ENCODE measurements at regions not wholly inside any gene's neighbourhood (a gene's known extent, or its start where the extent isn't known, plus 50 kb on each side); places are given as distances from the start of the nearest gene placed in this dataset.

- peaks cover 7% of the 10 kb centered on the region for H3K27me3 ChIP-seq (ENCODE audit: insufficient read depth, poor library complexity, severe bottlenecking)
- H3K36me3 ChIP-seq (ENCODE audit: low read depth) = no peaks in the 10 kb centered on the region
- peaks cover 22% of the 10 kb centered on the region for H3K4me1 ChIP-seq (ENCODE audit: insufficient read depth, poor library complexity, severe bottlenecking)
- H3K27ac ChIP-seq (ENCODE audit: poor library complexity, severe bottlenecking) = no peak overlapping the region
- no peaks in the 10 kb centered on the region for H3K9me3 ChIP-seq (ENCODE audit: severe bottlenecking)
- no peak for ATAC-seq (ENCODE audit: low read depth)
- H3K4me3 ChIP-seq (ENCODE audit: severe bottlenecking) = no peak overlapping the region
- TF ChIP-seq CTCF (IDR thresholded peaks at IDR 0.05; ENCODE audit: poor library complexity, severe bottlenecking) = no peak
- no peak for DNase-seq (ENCODE audit: low spot score)
Measured at GRCh38 chr10:47167591-47167990, 132.4 kb upstream of the GDF10 start.

- H3K9me3 ChIP-seq (ENCODE audit: severe bottlenecking) = no peaks in the 10 kb centered on the region
- no peak overlapping the region for H3K4me3 ChIP-seq (ENCODE audit: severe bottlenecking)
- no peaks in the 10 kb centered on the region for H3K36me3 ChIP-seq (ENCODE audit: low read depth)
- no peak overlapping the region for H3K27ac ChIP-seq (ENCODE audit: poor library complexity, severe bottlenecking)
- no peak for TF ChIP-seq CTCF (IDR thresholded peaks at IDR 0.05; ENCODE audit: poor library complexity, severe bottlenecking)
- DNase-seq (ENCODE audit: low spot score) = no peak
- H3K4me1 ChIP-seq (ENCODE audit: insufficient read depth, poor library complexity, severe bottlenecking) = peaks cover 12% of the 10 kb centered on the region
- no peak for ATAC-seq (ENCODE audit: low read depth)
- peaks cover 11% of the 10 kb centered on the region for H3K27me3 ChIP-seq (ENCODE audit: insufficient read depth, poor library complexity, severe bottlenecking)
Measured at GRCh38 chr10:47169581-47169980, 130.4 kb upstream of the GDF10 start.

GRCh38 chr10:47173929-47174442 is 126.0 kb upstream of the GDF10 start:
- H3K27ac ChIP-seq (ENCODE audit: poor library complexity, severe bottlenecking) = no peak overlapping the region
- no peaks in the 10 kb centered on the region for H3K4me1 ChIP-seq (ENCODE audit: insufficient read depth, poor library complexity, severe bottlenecking)
- no peaks in the 10 kb centered on the region for H3K9me3 ChIP-seq (ENCODE audit: severe bottlenecking)
- H3K4me3 ChIP-seq (ENCODE audit: severe bottlenecking) = no peak overlapping the region
- DNase-seq (ENCODE audit: low spot score) = no peak
- no peak for TF ChIP-seq CTCF (IDR thresholded peaks at IDR 0.05; ENCODE audit: poor library complexity, severe bottlenecking)
- peaks cover 11% of the 10 kb centered on the region for H3K27me3 ChIP-seq (ENCODE audit: insufficient read depth, poor library complexity, severe bottlenecking)
- ATAC-seq (ENCODE audit: low read depth) = no peak
- H3K36me3 ChIP-seq (ENCODE audit: low read depth) = no peaks in the 10 kb centered on the region

GRCh38 chr10:47175181-47176123 is 124.5 kb upstream of the GDF10 start:
- Histone ChIP-seq H3K36me3 (ENCODE audit: low read depth) (no peaks in the 10 kb centered on the region), H3K4me1 (ENCODE audit: insufficient read depth, poor library complexity, severe bottlenecking) (no peaks in the 10 kb centered on the region), H3K27me3 (ENCODE audit: insufficient read depth, poor library complexity, severe bottlenecking) (peaks cover 11% of the 10 kb centered on the region), H3K27ac (ENCODE audit: poor library complexity, severe bottlenecking) (no peak overlapping the region), H3K9me3 (ENCODE audit: severe bottlenecking) (no peaks in the 10 kb centered on the region), H3K4me3 (ENCODE audit: severe bottlenecking) (no peak overlapping the region)
- ATAC-seq (ENCODE audit: low read depth) = no peak
- no peak for TF ChIP-seq CTCF (IDR thresholded peaks at IDR 0.05; ENCODE audit: poor library complexity, severe bottlenecking)
- DNase-seq (ENCODE audit: low spot score) = no peak

All from RWPE2 (cell line).